ENCODE measurements at regions not wholly inside any gene's neighbourhood (a gene's known extent, or its start where the extent isn't known, plus 50 kb on each side); places are given as distances from the start of the nearest gene placed in this dataset.
"Not testable (repeated sequence)": the region's sequence is repeated elsewhere in the genome, so short reads cannot be mapped to it uniquely, and the experiment has no call there.

- WGBS (ENCODE audit: insufficient coverage, low lambda C conversion rate), result no CpG with 5 or more reads among the region's 4 CpGs
- DNase-seq, result no peak
- no peaks in the 10 kb centered on the region for H3K4me1 ChIP-seq (ENCODE audit: control insufficient read depth, insufficient read depth, low read length)
- H3K4me3 ChIP-seq (ENCODE audit: low read length), result no peak overlapping the region
- H3K27me3 ChIP-seq (ENCODE audit: control insufficient read depth, insufficient read depth, low read length), result no peaks in the 10 kb centered on the region
- no peaks in the 10 kb centered on the region for H3K9me3 ChIP-seq (ENCODE audit: control insufficient read depth, low read depth, low read length)
- no peaks in the 10 kb centered on the region for H3K36me3 ChIP-seq (ENCODE audit: control insufficient read depth, insufficient read depth, low read length)
- no peak overlapping the region for H3K27ac ChIP-seq (ENCODE audit: low read length)
These were observed 760.2 kb downstream of the TAF11L14 start for GRCh38 chr5:18394443-18394804.

- no peak overlapping the region for H3K27ac ChIP-seq (ENCODE audit: low read length)
- no peak overlapping the region for H3K4me3 ChIP-seq (ENCODE audit: low read length)
- H3K27me3 ChIP-seq (ENCODE audit: control insufficient read depth, insufficient read depth, low read length), result no peaks in the 10 kb centered on the region
- DNase-seq, result no peak
- no peaks in the 10 kb centered on the region for H3K36me3 ChIP-seq (ENCODE audit: control insufficient read depth, insufficient read depth, low read length)
- 87% methylated on average over 3 of the region's 10 CpGs for WGBS (ENCODE audit: insufficient coverage, low lambda C conversion rate)
- no peaks in the 10 kb centered on the region for H3K4me1 ChIP-seq (ENCODE audit: control insufficient read depth, insufficient read depth, low read length)
- H3K9me3 ChIP-seq (ENCODE audit: control insufficient read depth, low read depth, low read length), result peaks cover 2% of the 10 kb centered on the region
These were observed 761.2 kb downstream of the TAF11L14 start for GRCh38 chr5:18395126-18396110.

- H3K4me3 ChIP-seq (ENCODE audit: low read length), result no peak overlapping the region
- 0% methylated on average over 1 of the region's 4 CpGs for WGBS (ENCODE audit: insufficient coverage, low lambda C conversion rate)
- H3K27me3 ChIP-seq (ENCODE audit: control insufficient read depth, insufficient read depth, low read length), result no peaks in the 10 kb centered on the region
- peaks cover 2% of the 10 kb centered on the region for H3K9me3 ChIP-seq (ENCODE audit: control insufficient read depth, low read depth, low read length)
- no peak for DNase-seq
- no peaks in the 10 kb centered on the region for H3K36me3 ChIP-seq (ENCODE audit: control insufficient read depth, insufficient read depth, low read length)
- no peaks in the 10 kb centered on the region for H3K4me1 ChIP-seq (ENCODE audit: control insufficient read depth, insufficient read depth, low read length)
- no peak overlapping the region for H3K27ac ChIP-seq (ENCODE audit: low read length)
These were observed 763.1 kb downstream of the TAF11L14 start for GRCh38 chr5:18397371-18397770.

GRCh38 chr5:18397891-18398290 lies 763.6 kb downstream of the TAF11L14 start:
- no CpG with 5 or more reads among the region's 2 CpGs for WGBS (ENCODE audit: insufficient coverage, low lambda C conversion rate)
- Histone ChIP-seq H3K4me1 (ENCODE audit: control insufficient read depth, insufficient read depth, low read length) (no peaks in the 10 kb centered on the region), H3K27me3 (ENCODE audit: control insufficient read depth, insufficient read depth, low read length) (no peaks in the 10 kb centered on the region), H3K4me3 (ENCODE audit: low read length) (no peak overlapping the region), H3K9me3 (ENCODE audit: control insufficient read depth, low read depth, low read length) (peaks cover 2% of the 10 kb centered on the region), H3K36me3 (ENCODE audit: control insufficient read depth, insufficient read depth, low read length) (no peaks in the 10 kb centered on the region), H3K27ac (ENCODE audit: low read length) (no peak overlapping the region)
- no peak for DNase-seq

- not testable (repeated sequence) for H3K27ac ChIP-seq (ENCODE audit: low read length); H3K4me3 ChIP-seq (ENCODE audit: low read length); H3K9me3 ChIP-seq (ENCODE audit: control insufficient read depth, low read depth, low read length); DNase-seq; H3K36me3 ChIP-seq (ENCODE audit: control insufficient read depth, insufficient read depth, low read length); H3K4me1 ChIP-seq (ENCODE audit: control insufficient read depth, insufficient read depth, low read length); H3K27me3 ChIP-seq (ENCODE audit: control insufficient read depth, insufficient read depth, low read length)
- no CpG with 5 or more reads among the region's 50 CpGs for WGBS (ENCODE audit: insufficient coverage, low lambda C conversion rate)
These were observed 765.4 kb downstream of the TAF11L14 start for GRCh38 chr5:18399461-18400327.

GRCh38 chr5:18403141-18403540 lies 768.9 kb downstream of the TAF11L14 start:
- Histone ChIP-seq H3K27ac (ENCODE audit: low read length) (no peak overlapping the region), H3K27me3 (ENCODE audit: control insufficient read depth, insufficient read depth, low read length) (no peaks in the 10 kb centered on the region), H3K36me3 (ENCODE audit: control insufficient read depth, insufficient read depth, low read length) (no peaks in the 10 kb centered on the region), H3K4me3 (ENCODE audit: low read length) (no peak overlapping the region), H3K4me1 (ENCODE audit: control insufficient read depth, insufficient read depth, low read length) (no peaks in the 10 kb centered on the region), H3K9me3 (ENCODE audit: control insufficient read depth, low read depth, low read length) (peaks cover 2% of the 10 kb centered on the region)
- no peak for DNase-seq
- no CpG with 5 or more reads among the region's 1 CpG for WGBS (ENCODE audit: insufficient coverage, low lambda C conversion rate)

- Histone ChIP-seq H3K27ac (ENCODE audit: low read length) (no peak overlapping the region), H3K36me3 (ENCODE audit: control insufficient read depth, insufficient read depth, low read length) (no peaks in the 10 kb centered on the region), H3K4me1 (ENCODE audit: control insufficient read depth, insufficient read depth, low read length) (no peaks in the 10 kb centered on the region), H3K4me3 (ENCODE audit: low read length) (no peak overlapping the region), H3K9me3 (ENCODE audit: control insufficient read depth, low read depth, low read length) (peaks cover 2% of the 10 kb centered on the region), H3K27me3 (ENCODE audit: control insufficient read depth, insufficient read depth, low read length) (no peaks in the 10 kb centered on the region)
- WGBS (ENCODE audit: insufficient coverage, low lambda C conversion rate), result no CpG with 5 or more reads among the region's 3 CpGs
- DNase-seq, result no peak
These were observed 769.7 kb downstream of the TAF11L14 start for GRCh38 chr5:18403941-18404438.

- Histone ChIP-seq H3K27me3 (ENCODE audit: control insufficient read depth, insufficient read depth, low read length) (no peaks in the 10 kb centered on the region), H3K4me3 (ENCODE audit: low read length) (no peak overlapping the region), H3K9me3 (ENCODE audit: control insufficient read depth, low read depth, low read length) (no peaks in the 10 kb centered on the region), H3K36me3 (ENCODE audit: control insufficient read depth, insufficient read depth, low read length) (no peaks in the 10 kb centered on the region), H3K4me1 (ENCODE audit: control insufficient read depth, insufficient read depth, low read length) (no peaks in the 10 kb centered on the region), H3K27ac (ENCODE audit: low read length) (no peak overlapping the region)
- WGBS (ENCODE audit: insufficient coverage, low lambda C conversion rate), result no CpG with 5 or more reads among the region's 1 CpG
- DNase-seq, result no peak
These were observed 786.5 kb downstream of the TAF11L14 start for GRCh38 chr5:18420711-18421110.

- DNase-seq, result no peak
- H3K4me1 ChIP-seq (ENCODE audit: control insufficient read depth, insufficient read depth, low read length), result no peaks in the 10 kb centered on the region
- H3K27me3 ChIP-seq (ENCODE audit: control insufficient read depth, insufficient read depth, low read length), result no peaks in the 10 kb centered on the region
- H3K4me3 ChIP-seq (ENCODE audit: low read length), result no peak overlapping the region
- H3K36me3 ChIP-seq (ENCODE audit: control insufficient read depth, insufficient read depth, low read length), result no peaks in the 10 kb centered on the region
- no peak overlapping the region for H3K27ac ChIP-seq (ENCODE audit: low read length)
- H3K9me3 ChIP-seq (ENCODE audit: control insufficient read depth, low read depth, low read length), result no peaks in the 10 kb centered on the region
These were observed 799.1 kb downstream of the TAF11L14 start for GRCh38 chr5:18433336-18433735.

GRCh38 chr5:18438126-18438525 lies 803.9 kb downstream of the TAF11L14 start:
- DNase-seq, result no peak
- Histone ChIP-seq H3K36me3 (ENCODE audit: control insufficient read depth, insufficient read depth, low read length) (no peaks in the 10 kb centered on the region), H3K27me3 (ENCODE audit: control insufficient read depth, insufficient read depth, low read length) (no peaks in the 10 kb centered on the region), H3K4me1 (ENCODE audit: control insufficient read depth, insufficient read depth, low read length) (no peaks in the 10 kb centered on the region), H3K4me3 (ENCODE audit: low read length) (no peak overlapping the region), H3K27ac (ENCODE audit: low read length) (no peak overlapping the region), H3K9me3 (ENCODE audit: control insufficient read depth, low read depth, low read length) (no peaks in the 10 kb centered on the region)
- no CpG with 5 or more reads among the region's 1 CpG for WGBS (ENCODE audit: insufficient coverage, low lambda C conversion rate)
